GM21360 (cell line): ENCODE measurements at regions not wholly inside any gene's neighbourhood (a gene's known extent, or its start where the extent isn't known, plus 50 kb on each side); places are given as distances from the start of the nearest gene placed in this dataset.

Experiments
- ATAC-seq: cut with Tn5 transposase; IDR thresholded peaks from one replicate; pipeline ENCODE4 v1.9.1; 2021; ENCODE audit warnings: mild to moderate bottlenecking, moderate library complexity; ENCODE audit not compliant: unreplicated experiment

DNA sequence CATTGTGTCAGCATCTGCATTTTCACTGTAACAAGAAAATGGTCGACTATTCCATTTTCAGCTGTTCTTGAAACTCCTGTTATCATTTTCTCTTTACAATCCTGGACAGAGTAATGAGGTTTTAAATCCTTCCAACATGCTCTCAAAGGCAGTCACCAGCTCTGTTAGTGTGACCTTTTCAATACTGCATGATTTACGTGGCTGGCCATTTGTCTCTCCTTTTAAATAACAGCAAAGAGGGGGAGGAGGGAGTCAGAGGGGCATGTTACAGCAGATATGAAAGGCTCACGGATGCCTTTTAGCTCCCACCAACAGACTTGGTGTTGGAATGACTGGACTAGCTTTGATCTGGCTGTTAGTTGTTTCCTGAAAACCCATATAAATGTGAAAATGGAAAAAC lies 1251.2 kb downstream of the AACS start:
- no peak for ATAC-seq

GRCh38 chr12:126337556-126338441 lies 1272.6 kb downstream of the AACS start:
- ATAC-seq: no peak

DNA sequence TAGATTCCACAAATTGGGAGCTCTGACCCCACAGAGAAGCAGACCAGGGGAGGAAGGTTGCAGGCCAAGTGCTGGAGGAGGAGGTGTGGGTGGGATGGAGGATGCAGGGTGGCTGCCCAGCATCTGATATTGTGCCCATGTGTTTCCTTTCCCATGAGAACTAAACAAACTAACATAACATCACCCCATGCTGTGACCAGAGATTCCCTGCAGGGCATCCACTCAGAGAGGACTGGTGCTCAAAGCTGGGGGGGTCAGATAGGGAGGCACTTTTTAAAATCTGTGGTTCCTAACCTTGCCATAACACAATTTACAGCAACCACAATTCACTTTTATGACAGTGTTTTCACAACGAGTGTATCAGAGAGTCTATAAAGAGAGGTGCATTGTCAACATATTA lies 1277.6 kb downstream of the AACS start:
- ATAC-seq: no peak

DNA sequence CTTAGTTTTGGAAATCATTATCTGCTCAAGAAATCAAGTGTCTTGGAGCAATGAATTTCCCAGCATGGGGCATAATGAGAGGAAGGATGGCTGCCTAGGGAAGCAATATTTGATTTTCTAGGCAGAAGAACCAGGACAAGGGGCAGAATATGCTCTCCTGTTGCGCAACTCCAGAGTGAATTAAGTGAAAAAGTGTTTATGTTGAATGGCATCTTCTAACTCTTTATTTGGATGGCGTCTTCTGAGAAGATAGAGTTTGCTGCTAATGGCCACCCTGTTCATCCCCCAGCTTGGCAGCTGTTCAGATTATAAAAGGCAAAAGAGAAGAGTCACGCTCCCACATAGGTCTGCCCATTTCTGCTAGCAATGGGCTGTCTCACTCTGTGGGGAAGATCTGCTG lies 1278.1 kb downstream of the AACS start:
- no peak for ATAC-seq

GRCh38 chr12:126346087-126346486 lies 1280.9 kb downstream of the AACS start:
- no peak for ATAC-seq

DNA sequence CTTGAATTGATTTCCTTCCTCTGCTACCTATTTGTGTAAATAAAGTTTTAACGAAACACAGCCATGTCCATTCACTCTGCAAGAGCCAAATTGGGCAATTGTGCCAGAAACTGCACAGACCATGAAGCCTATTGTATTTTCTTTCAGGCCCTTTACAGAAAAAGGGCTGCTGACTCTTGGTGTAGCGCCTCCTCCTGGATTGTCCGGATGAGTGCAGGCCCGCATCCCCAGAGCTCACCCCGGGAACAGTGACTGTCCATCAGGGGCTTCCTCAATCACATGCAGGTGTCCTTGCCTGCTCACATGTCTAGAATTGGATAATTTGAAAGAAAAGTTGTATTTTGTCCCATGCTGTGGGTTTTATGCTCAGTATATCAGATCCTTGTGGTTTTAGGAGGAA lies 1282.2 kb downstream of the AACS start:
- ATAC-seq: no peak

- no peak for ATAC-seq
These were observed 1284.1 kb downstream of the AACS start for GRCh38 chr12:126349383-126349782.

- no peak for ATAC-seq
These were observed 1288.4 kb downstream of the AACS start for GRCh38 chr12:126353604-126354003.

DNA sequence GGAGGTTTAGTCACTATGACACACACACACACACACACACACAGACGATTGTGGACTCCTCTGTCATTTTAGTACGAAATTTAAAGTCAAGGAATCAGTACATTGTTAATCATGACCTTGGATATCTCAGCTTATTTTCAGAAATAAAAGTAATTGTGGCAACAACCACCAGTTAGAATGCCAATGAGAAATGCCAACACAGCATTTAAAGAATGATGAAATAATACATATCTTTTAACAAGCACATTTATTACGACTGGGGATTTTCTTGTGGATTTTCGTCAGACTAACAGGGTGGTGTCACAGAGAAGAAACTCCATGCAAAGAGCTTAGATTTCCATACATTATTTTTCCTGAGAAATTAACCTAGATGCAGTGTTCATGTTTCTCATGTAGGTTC lies 1289.4 kb downstream of the AACS start:
- no peak for ATAC-seq

- ATAC-seq: no peak
These were observed 1290.1 kb downstream of the AACS start for GRCh38 chr12:126355346-126355745.

DNA sequence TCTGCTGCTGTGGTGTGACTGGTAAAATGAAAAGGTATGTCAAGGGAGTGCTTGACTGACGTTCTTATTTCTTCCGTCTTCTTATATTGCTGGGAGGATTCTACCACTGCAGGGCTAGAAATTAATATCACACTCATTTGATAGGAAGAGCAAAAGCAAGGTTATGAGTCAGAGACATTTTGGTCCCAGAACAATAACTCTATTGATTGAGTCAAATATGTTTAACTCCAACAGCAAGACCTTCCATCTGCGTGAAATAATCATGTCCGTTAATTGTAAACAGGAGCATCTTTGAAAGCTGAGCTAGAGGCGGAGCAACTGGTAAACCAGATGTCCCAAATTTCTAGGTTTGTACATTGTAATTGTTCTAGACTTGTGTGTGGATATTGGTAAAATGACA lies 1293.6 kb downstream of the AACS start:
- no peak for ATAC-seq

DNA sequence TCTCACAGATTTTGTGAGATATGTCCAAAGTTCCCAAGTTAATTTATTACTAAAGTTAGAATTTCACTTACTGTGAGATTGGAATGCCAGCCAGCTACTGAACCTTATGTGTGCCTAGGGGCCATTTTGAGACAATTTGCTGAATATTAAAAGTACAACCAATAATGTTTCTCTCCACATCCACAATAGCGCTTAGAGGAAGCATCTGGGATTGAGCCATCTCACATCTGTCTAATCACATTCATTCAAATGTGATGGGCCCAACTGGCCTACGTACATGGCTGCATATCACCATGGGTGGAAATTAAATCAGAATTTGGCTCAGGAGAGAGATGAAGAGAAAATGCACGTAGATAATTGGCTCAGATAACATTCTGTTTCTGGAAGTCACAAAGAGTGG lies 1294.0 kb downstream of the AACS start:
- ATAC-seq: no peak

DNA sequence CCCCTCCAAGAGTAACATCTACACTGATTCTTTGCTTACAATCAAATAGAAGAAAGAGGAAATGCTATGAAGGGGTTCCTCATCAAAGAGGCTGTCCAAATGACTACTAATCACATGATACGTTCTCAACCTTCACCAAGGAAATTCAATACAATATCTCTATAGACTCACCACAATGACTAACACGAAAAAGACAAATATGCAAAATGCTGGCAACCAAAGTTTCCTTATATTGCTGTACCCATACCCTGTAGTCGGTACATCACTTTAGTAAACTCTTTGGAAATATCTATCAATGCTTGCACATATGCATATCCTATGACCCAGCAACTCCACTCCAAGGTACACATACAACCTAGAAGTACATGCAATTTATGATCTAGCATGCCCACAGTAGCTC lies 1296.6 kb downstream of the AACS start:
- ATAC-seq: no peak

GRCh38 chr12:126362493-126362892 lies 1297.3 kb downstream of the AACS start:
- no peak for ATAC-seq

GRCh38 chr12:126362964-126363363 lies 1297.7 kb downstream of the AACS start:
- no peak for ATAC-seq

GRCh38 chr12:126369487-126370463 lies 1304.5 kb downstream of the AACS start:
- no peak for ATAC-seq

DNA sequence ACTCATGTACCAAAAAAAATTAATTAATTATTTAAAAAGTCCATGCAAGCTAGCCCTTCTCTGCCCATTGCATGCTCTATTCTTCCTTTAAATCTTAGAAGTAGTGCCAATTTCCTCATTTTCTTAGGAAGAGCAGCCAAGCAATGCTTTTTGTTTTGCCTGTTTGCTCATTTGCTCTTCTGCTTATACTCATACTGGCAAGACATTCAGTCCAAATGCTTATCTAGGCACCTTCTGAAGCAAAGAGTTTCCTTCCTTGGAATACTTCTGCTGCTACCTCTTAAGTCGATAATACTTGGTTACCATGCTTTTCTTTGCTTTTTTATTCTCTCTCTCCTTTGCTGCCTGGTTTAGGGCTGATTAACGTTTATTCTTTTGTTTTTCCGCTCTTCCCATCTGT lies 1318.3 kb downstream of the AACS start:
- ATAC-seq: no peak

DNA sequence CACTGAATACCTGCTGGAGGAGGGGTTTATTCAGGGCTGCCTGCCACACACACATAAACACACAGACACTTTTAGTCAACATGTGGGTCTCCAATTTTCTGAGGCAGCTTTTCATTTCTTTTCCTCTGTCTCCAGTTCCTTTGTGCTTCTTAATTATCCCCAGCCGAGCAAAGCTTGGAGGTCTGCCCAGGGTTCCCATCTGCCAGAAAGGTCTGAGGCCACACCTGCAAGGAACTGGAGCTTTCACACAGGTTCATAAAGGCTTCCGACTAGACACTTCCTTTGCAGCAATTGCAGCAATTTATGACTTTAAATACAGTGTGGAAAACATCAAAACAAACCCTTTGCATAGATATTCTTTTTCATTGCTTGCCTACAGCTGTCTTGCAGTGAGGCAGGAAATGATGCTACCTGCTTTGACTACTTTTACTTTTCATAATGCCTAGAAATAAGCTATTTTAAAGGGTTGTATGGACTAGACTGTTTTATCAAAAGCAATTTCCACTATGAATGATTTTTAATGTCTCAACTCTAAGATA lies 1318.9 kb downstream of the AACS start:
- ATAC-seq: no peak

GRCh38 chr12:126385785-126386184 lies 1320.5 kb downstream of the AACS start:
- ATAC-seq: no peak

DNA sequence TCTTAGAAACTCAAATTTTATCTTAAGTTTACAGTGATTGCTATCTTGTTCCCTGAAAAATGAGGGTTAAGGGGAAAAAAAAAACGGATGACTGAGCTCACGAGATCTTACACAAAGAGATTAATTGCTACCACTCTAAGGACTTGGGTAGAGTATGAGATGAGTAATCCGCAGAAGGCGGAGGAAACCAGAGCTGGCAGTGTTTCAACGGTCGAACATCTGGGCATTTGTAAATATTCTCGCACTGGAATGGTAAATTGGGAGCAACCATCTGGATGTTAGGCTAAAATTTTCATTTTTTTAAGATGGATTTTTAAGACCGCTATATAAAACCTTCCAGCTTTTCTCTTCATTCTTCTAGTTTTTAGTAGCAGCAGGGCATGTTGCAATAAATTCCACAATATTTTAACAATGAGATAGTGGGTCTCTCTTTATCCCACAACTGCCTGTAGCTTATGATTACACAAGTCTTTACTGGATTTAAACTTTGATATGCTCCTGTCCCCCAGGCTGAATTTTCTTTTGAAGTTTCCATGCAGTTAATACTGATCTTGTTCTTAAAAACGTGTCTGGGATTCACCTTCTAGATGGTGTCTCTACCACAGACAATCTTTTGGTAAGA lies 1324.1 kb downstream of the AACS start:
- ATAC-seq: no peak

DNA sequence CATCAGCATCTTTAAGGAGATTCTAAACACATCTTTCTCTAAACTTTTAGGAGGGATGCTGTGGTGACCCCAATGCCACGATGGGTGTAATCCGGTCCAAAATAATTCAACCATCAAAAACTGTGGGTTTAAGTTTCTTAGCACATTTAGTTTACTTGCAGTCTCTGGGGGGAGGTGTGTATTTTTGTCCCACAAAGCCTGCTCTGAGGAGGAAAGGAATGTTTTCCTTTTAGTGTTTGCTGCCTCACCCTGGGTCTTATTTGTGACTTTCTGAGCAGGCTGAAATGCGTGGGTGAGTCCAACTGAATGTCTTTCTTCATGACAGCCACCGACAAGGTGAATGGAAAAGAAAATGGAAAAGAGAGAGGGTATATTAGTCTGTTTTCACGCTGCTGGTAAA lies 1324.7 kb downstream of the AACS start:
- no peak for ATAC-seq
